GM18520 (cell line): ENCODE measurements at regions not wholly inside any gene's neighbourhood (a gene's known extent, or its start where the extent isn't known, plus 50 kb on each side); places are given as distances from the start of the nearest gene placed in this dataset.
"Not testable (repeated sequence)": the region's sequence is repeated elsewhere in the genome, so short reads cannot be mapped to it uniquely, and the experiment has no call there.

Experiments
- ATAC-seq: cut with Tn5 transposase; IDR thresholded peaks from one replicate; pipeline ENCODE4 v1.9.1; 2021; ENCODE audit not compliant: unreplicated experiment

DNA sequence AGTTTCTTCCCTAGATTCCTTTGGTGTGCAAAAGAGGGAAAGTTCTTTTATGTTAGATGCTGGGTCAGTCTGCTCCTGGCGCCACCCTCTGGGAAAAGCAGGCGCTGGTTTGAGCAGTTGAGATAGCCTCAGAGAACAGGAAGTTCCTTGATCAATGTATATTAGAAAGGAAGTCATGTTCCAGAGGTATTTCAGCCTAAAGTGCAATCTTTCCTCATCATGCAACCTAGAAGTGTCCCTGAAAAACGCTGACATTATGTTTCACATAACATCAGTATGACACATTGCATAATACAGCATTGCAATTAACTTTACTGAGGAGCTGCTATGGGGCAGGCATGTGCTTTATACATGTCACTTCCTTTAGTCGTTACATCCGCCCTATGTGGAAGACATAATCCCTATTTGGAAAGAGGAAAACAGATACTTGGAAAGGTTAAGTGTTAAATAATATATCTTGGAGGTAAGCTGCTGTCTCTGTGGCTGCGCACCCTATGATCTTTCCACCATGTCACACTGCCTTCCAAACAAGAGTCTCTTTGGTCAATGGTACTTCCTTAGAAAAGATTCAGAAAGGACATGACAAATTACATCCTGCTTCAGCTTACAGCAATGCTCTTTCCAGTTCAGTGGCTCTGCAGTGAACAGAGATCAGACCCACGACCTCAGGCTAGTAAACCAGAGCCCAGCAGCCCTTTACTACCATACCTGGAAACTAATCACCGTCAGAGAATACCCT is 369.7 kb downstream of the RAD51AP2 start:
- ATAC-seq, result no peak

DNA sequence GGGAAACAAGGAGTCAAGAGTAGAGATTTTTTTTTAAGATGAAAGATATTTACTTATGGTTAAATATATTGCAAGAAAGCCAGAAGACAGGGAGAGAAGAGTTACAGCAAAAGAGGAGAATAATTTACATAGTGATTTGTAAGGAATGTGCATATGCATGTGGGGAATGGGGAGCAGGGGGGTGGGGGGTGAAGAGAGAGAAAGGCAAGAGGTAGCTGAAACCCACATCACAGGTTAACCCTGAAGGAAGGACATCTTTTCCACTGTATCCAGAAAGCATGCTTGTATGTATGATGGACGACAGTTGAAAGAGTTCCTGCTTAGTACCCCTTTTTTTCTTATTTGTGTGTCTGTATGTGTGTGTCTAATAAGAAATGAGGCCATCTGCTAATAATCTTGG is 371.9 kb downstream of the RAD51AP2 start:
- no peak for ATAC-seq

DNA sequence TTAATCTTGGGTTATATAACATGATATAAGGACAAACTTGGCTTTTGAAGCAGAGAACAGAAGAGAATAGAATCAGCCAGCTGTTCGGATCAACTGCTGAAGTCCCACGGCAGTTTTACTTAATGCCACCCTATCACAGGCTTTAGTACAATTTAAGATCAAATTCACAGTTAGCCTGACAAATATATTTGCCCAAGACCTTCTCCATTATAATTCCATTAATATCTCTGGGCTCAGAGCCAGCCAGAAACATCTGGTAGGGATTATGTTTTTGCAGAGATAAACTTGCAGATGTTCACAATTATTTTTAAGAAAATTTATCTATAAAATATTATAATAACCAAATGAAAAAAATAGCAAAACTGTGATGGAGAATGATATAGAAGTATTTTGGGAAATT is 381.4 kb downstream of the RAD51AP2 start:
- no peak for ATAC-seq

DNA sequence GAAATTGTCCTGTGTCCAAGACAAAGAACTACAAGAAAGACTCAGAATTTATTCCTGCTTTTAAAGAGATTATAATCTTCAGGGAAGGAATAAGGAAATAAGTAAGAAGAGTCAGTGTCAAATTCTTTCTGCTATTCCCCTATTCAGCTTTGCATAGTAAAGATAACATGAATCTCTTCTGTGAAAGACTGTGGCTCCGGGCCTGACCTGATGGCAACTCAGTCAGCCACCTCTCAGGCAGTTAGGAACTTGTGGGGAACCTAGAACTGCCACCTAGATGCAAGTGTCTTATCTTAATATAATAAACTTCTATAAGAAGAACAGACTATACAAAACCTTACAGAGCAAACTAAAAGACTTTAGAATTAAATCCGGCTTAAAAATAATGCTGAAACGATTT is 382.0 kb downstream of the RAD51AP2 start:
- ATAC-seq, result no peak

DNA sequence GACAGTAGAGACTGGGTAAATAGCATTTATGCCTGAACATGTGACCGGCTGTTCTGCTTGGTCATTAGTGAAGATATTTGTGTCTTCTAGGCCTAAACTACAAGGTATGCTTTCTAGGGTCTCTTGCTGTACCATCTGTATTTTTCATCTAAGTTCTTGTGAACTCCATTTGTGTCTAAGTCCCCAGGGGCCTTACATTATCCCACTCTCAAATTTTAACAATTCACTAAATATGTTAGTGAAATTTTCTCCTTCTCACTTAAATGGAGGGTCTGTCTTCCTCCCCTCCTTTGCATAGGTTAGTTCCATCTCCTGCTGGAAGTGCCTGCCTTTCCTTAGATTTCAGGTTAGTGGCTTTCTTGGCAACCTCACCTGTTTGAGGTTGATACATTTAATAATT is 382.6 kb downstream of the RAD51AP2 start:
- ATAC-seq, result no peak

DNA sequence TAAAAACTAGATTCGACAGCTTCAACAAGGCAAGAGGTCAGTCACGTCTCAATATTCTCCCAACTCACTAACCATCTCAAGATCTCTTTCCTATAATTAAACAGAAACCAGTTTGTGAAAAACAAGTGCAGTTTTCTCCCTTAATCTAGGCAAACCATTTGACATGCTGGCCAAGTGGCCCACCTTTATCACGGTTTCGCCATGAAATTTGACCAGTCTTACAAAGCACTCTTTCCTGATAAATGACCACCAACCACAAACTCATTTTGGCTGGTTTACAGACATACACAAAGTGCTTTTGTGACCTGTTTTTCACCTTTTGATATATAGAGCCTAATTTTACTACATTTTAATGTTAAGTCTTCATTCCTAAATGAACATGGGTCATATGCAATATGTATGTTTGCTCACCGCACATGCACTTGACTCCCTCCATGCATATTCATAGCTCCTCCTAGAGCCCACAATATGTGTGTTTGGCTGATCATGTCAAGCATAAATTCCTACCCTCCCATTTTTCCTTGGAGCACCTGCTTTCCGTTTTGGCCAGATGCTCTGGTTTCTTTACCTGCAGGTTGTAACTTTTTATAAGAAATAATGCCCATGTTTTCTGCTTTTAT is 385.1 kb downstream of the RAD51AP2 start:
- no peak for ATAC-seq

DNA sequence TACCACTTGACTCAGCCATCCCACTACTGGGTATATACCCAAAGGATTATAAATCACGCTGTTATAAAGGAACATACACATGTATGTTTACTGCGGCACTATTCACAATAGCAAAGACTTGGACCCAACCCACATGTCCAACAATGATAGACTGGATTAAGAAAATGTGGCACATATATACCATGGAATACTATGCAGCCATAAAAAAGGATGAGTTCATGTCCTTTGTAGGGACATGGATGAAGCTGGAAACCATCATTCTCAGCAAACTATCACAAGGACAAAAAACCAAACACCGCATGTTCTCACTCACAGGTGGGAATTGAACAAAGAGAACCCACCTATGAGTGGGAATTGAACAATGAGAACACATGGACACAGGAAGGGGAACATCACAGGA is 387.6 kb downstream of the RAD51AP2 start:
- not testable (repeated sequence) for ATAC-seq

DNA sequence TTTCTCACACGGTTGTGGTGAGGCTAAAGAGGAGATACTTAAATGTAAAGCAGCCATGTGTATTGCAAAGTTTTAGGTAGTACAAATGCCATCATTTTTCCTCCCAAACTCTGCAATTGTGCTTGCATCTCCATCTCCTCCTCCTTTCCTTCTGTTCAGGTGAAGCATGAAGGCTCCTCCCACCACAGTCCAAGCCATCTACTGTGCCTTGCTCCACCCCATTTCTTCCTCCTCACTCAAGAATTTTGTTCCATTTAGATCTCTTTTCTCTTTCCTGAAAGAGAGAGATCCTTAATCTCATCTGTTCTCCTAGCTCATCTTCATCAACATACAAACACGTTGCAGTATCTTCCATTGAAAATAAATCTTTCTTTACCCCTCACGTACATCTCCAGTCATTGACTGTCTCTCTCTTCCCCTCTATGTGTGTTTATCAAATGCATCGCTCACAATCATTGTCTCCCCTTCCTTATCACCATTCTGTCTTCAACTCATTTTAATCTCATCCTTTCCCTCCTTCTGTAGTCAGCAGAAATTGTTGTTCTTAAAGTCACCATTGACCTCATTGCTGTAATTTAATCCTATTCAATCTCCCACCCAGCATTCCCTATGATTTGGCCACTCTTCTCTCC is 392.1 kb downstream of the RAD51AP2 start:
- no peak for ATAC-seq

DNA sequence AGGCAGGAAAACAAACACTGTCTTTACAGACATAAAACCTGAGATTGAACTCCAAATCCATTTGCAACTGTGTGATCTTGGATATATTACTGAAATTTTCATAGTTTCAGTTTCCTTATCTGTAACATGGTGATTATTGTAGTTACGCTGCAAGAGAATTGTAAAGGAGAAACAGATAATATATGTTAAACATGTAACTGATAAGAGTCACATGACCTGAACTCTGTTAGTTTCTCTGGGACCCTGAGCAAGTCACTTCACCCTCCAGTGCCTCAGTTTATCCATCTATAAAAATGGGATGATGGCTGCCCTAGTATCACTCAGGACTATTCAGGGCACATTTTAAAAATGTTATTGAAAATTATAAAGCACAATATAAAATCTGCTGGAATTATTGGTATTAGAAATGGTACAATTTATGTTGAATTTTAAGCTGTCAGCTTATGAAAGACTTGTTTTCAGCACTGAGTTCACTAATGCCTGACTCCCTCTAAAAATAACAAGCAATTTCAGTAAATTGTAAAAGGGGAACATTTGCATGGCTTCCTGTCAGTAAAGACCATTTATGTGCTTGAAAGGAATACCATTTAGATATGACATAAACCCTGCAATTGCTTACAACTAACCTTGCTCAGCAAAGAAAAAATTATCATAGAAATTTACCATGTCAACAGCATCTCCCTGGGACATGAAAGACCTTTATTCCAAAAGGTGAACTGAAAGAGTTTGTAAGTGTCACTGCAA is 393.5 kb downstream of the RAD51AP2 start:
- ATAC-seq, result no peak

DNA sequence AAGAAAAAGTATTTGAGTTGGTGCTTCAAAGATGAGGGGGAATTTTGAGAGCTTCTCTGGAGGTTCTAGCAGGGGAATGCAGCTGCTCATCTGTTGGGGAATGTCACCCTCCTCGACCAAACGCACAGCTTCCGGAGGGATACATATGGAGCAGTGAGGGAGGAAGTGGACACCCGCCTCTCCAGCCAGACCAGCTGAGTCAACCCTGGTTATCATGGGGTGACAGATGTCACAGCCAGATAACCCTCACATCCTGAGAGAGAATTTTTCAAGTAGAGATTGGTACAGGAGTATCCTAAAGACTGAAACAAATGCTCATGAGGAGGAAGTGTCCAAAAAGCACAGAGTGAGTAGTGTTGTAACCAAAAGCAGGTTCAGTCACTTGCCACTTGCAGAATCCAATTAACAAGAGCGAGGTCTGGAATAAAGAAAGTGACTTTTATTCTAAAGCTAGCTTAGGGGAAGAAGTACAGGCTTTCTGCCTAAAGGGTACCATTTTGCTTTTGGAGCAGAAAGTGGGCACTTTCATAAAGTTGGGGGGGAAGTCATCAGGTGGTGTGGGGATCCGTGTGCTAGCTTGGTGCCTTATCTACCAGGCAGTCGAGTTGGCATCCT is 395.2 kb downstream of the RAD51AP2 start:
- no peak for ATAC-seq

DNA sequence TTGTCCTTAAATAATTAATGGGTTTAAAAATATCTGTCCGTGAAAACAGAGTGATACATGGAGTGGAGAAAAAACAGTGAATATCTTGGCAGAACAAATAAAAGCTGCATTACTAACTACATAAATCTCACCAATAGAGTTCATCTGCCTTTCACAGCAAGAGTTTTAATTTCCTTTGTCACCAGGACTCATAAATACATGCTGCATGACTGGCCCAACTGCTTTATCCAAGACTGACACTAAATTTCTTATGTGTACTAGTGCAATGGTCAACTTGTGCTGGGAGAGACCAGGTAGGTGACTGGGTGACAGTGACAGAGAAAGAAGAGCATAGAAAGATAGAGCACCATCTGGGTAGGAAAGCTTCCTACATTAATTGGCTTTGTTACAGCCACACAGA is 402.8 kb downstream of the RAD51AP2 start:
- ATAC-seq, result no peak

DNA sequence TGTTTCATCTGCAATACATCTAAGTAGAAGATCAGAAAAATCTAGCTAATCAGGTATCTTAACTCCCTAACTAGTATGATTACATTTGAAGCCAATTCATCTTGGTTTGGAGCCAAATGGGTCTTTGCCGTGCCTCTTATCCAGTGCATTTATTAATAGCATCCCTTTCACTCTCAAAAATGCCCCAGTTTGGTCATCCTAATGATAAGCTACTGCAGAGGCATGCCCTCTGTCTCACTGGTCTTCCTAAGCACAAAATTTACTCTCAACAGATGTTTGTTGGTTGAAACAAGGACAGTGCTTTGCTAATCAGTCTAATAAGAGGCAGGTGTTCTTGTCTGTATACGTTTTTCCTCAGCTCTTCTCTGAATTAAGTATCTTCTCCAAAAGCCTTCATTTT is 403.2 kb downstream of the RAD51AP2 start:
- ATAC-seq, result no peak

DNA sequence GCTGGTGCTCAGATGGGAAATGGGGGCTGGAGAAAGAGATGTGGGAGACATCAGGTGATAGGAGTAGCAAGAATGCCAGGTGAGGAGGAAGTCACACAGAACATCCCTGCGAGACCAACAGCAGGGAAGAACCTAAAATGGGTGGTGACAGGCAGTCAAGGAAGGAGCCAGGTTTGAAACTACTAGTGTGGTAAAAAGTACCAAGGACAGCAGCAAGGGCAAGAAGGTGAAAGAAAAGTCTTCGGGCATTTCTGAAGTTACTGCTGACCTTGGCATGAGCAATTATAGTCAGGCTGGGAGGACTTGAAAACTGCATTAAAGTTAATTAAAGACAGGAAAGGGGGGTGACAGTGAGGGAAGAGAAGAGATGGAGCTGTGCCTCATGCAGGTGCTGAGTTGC is 410.4 kb downstream of the RAD51AP2 start:
- ATAC-seq, result no peak

DNA sequence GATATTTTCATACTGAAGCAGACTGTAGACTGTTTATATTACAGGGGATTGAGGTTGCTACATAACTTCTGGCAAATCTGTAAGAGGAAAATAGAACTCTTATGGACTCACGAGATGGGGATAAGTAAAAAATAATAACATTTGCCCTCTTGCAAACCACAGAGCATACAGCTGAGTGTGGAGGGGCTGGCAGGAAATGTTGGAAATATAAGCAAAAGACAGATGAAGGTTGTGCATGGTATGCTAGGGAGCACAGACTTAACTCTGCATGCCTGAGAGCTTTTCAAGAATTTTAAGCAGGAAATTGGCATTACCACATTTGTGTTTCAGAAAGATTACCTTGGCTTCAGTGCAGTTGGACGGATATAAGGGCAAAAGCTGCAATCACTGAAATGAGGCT is 411.1 kb downstream of the RAD51AP2 start:
- no peak for ATAC-seq

DNA sequence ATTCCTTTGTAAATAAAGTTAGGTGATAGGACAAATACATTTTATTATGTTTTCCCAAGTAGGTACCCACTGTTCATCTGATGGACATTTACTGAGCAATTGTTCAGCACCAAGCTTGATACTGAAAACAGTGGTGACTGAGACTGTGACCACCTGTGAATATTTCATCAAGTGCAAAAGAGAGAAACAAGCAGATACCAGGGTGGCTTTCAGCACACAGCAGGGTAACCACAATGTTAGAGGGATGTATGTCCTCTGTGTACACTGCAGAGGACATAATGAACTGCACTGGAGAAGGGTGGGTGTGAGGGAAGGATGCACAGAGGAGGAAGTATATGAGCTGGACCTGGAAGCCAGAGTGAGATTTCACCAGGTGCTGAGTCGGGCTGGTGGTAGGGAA is 411.8 kb downstream of the RAD51AP2 start:
- ATAC-seq, result no peak

DNA sequence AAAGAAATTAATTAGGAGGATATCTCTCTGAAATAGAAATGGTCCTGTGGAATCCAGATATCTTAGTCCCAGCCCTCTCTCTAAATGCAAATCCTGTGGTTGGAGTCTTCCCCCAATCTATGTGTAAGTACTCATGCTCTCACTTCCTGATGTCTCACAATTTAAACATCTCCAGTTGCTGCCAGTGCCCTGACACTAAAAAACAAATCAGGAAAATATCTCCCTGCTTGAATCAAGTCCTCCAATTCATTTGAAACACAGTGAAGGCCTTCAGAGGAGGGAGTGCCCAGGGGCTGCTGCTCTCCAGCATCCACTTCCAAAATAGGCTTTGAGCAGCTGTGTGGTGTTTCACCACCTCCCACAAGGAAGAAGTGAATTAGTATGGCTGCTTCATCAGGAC is 413.8 kb downstream of the RAD51AP2 start:
- peak; percentile 51 for ATAC-seq

DNA sequence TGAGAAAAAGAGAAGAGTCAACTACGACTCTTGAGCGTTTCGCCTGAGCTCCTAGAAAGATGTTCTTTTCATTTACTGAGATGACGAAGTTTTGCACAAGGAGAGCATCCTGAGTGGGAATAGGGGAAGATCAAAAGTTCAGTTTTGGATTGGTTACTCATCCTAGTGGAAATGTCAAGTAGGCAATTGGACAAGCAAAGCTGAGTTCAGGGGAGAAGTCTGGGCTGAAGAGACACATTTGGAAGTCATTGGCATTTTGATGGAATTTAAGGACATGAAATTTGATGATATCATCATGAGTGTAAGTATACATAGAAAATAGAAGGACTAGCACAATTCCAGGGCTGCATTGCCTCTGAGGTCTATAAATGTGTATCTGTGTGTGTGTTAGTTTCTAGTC is 416.6 kb downstream of the RAD51AP2 start:
- no peak for ATAC-seq

DNA sequence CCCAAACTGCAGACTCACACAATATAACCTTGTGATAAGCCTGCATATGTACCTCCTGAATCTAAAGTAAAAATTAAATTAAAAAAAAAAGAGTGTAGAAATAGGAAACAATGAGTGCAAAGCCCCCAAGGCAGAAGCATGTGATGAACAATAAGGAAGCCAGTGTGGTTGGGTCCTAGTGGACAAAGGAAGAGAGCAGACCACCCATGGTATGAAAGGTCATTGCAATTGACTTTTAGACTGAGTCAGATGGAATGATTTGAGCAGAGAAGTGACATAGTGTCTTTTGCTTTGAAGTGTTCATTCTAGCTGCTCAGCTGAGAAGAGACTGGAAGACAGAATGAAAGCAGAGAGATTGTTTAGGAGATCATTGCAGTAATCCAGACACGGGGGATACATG is 417.1 kb downstream of the RAD51AP2 start:
- no peak for ATAC-seq

DNA sequence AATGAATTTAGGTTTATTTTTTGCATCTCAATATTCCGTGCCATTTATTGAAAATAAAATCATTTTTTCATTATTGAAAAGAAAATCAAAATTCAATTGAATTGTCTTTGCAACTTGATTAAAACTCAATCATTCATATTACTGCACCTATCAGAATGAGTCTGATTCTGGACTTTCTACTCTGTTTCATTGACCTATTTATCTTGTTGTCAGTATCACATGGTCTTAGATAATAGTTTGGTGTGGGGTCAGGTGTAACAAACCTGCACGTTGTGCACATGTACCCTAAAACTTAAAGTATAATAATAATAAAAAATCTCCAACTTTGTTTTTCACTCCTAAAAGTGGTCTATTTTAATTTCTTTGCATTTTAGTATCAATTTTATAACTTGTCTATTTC is 422.9 kb downstream of the RAD51AP2 start:
- no peak for ATAC-seq

DNA sequence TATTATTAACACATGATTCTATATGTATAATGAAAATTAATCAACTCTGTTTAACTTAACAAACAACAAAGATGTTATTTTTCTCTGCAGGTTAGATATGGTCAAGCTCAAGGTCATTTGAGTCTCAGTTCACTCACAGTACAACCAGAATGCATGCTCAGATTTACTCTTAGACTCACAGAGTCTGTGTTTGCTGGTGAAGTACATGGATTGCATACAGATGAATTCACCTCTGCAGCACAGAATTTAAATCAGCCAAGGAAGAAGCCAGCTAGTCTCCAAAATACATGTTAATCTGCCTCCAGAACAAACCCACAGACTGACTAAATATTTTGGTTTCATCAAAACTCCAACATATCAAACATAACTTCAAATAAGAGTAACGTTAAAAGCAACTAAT is 424.5 kb downstream of the RAD51AP2 start:
- no peak for ATAC-seq

DNA sequence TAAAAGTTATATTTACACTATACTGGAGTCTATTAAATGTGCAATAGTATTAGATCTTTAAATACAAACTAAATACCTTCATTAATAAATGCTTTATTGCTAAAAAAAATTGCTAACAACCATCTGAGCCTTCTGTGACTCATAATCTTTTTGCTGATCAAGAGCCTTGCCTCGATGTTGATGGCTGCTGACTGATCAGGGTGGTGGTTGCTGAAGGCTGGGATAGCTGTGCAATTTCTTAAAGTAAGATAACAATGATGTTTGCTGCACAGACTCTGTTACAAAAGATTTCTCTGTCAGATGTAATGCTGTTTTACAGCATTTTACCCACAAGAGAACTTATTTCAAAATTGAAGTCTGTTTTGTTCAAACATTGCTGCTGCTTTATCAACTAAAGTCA is 421.4 kb upstream of the CYRIA start:
- ATAC-seq, result no peak
